ENCODE measurements at regions not wholly inside any gene's neighbourhood (a gene's known extent, or its start where the extent isn't known, plus 50 kb on each side); places are given as distances from the start of the nearest gene placed in this dataset.

DNA sequence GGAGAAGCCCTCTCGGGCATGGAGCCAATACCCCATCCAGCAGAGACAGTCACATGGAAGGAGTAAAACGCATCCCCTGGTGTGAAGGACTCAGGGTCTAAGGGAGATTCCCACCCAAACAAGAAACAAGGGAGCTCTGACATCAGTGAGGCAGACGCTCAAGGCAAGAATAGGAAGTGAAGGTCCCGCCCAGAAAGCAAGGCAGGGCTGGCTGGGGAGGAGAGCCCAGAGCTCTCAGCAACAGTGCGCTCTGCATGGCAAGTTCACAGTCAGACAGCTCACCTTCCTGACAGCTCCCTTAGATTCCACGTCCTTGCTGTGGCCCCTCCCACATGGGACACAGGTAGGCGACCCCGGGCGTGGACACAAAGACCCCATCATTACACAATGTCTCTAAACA lies 85.6 kb downstream of the TTLL2 start (continued):
- TF ChIP-seq, protein P1, sequence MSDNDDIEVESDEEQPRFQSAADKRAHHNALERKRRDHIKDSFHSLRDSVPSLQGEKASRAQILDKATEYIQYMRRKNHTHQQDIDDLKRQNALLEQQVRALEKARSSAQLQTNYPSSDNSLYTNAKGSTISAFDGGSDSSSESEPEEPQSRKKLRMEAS (IDR thresholded peaks at IDR 0.05; ENCODE audit: low read depth), result no peak
- TF ChIP-seq, protein P2, sequence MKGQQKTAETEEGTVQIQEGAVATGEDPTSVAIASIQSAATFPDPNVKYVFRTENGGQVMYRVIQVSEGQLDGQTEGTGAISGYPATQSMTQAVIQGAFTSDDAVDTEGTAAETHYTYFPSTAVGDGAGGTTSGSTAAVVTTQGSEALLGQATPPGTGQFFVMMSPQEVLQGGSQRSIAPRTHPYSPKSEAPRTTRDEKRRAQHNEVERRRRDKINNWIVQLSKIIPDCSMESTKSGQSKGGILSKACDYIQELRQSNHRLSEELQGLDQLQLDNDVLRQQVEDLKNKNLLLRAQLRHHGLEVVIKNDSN (IDR thresholded peaks at IDR 0.05; ENCODE audit: borderline replicate concordance, low read depth), result no peak
- no peak for TF ChIP-seq GATA2 (CRISPR knock-in tag; IDR thresholded peaks at IDR 0.05)
- TF ChIP-seq JUND (IDR thresholded peaks at IDR 0.05), result no peak
- no peak for TF ChIP-seq SMC3 (IDR thresholded peaks at IDR 0.05; ENCODE audit: low read depth, low read length)
- no peak for TF ChIP-seq TAF1 (IDR thresholded peaks at IDR 0.05; ENCODE audit: borderline replicate concordance, low read depth, low read length)
- no peak for TF ChIP-seq CHD2 (IDR thresholded peaks at IDR 0.05; ENCODE audit: low read length, partially characterized antibody)
- TF ChIP-seq, protein P3, sequence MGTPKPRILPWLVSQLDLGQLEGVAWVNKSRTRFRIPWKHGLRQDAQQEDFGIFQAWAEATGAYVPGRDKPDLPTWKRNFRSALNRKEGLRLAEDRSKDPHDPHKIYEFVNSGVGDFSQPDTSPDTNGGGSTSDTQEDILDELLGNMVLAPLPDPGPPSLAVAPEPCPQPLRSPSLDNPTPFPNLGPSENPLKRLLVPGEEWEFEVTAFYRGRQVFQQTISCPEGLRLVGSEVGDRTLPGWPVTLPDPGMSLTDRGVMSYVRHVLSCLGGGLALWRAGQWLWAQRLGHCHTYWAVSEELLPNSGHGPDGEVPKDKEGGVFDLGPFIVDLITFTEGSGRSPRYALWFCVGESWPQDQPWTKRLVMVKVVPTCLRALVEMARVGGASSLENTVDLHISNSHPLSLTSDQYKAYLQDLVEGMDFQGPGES (IDR thresholded peaks at IDR 0.05; ENCODE audit: low read depth, low read length), result no peak
- TF ChIP-seq RXRA (IDR thresholded peaks at IDR 0.05; ENCODE audit: borderline replicate concordance, low read depth), result no peak
- no peak for TF ChIP-seq TCF12 (IDR thresholded peaks at IDR 0.05)

DNA sequence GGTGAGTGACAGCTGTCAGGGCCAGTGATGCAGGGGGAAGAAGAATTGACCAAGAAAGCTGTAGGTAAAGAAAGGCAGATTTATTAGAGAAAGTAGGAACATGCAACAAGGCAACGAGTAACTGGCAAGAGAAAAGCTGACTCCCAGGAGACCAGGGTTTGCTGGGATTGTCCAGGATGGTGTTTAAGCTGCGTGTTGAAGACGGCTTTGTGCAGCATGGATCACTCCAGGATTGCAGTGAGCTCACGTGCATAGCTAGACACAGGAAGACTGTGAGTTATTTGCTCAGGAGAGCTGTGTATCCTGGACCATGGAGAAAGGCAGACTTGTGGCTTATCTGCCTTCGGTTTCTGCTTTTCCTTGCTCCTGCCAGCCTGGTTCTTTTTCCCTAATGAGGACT lies 87.6 kb downstream of the TTLL2 start:
- Histone ChIP-seq H3K4me2 (no peak overlapping the region), H3K36me3 (replicated peaks in 1 of 2; ENCODE audit: control insufficient read depth in 1 of 2, insufficient read depth in 2 of 2, low read length in 1 of 2) (no peaks in the 10 kb centered on the region), H3K79me2 (ENCODE audit: insufficient read depth) (no peaks in the 10 kb centered on the region), H3K4me3 (ENCODE audit: low read depth in 2 of 2, low read length in 1 of 2) (no peak overlapping the region), H2AFZ (ENCODE audit: low read depth) (no peak overlapping the region), H3K9me2 (no peaks in the 10 kb centered on the region), H3K4me1 (ENCODE audit: control insufficient read depth in 1 of 2, insufficient read depth in 2 of 2, low read depth in 1 of 2, low read length in 1 of 2) (peaks cover 0 to 10% of the 10 kb centered on the region in 2 experiments; a peak in 2 of 4 replicates), H4K20me1 (ENCODE audit: insufficient read depth) (no peaks in the 10 kb centered on the region), H3K27me3 (ENCODE audit: insufficient read depth) (no peaks in the 10 kb centered on the region), H3F3A (replicated peaks; ENCODE audit: insufficient read depth) (no peaks in the 10 kb centered on the region), H3K9ac (no peak overlapping the region), H3K9me3 (no peaks in the 10 kb centered on the region), H3K27ac (ENCODE audit: low read depth in 2 of 2, low read length in 1 of 2) (no peak overlapping the region)
- DNase-seq, result no peak
- ChIA-PET POLR2A (no interaction called here), CTCF (no interaction called here)
- WGBS (ENCODE audit: low lambda C conversion rate), result 35% methylated on average over 5 of the region's 5 CpGs
- no peak for TF ChIP-seq FOXM1 (IDR thresholded peaks at IDR 0.05; ENCODE audit: low read depth)
- TF ChIP-seq TAF1 (IDR thresholded peaks at IDR 0.05; ENCODE audit: borderline replicate concordance, low read depth, low read length), result no peak
- TF ChIP-seq SIN3A (IDR thresholded peaks at IDR 0.05; ENCODE audit: borderline replicate concordance, low read depth, low read length), result no peak
- TF ChIP-seq, protein P4, sequence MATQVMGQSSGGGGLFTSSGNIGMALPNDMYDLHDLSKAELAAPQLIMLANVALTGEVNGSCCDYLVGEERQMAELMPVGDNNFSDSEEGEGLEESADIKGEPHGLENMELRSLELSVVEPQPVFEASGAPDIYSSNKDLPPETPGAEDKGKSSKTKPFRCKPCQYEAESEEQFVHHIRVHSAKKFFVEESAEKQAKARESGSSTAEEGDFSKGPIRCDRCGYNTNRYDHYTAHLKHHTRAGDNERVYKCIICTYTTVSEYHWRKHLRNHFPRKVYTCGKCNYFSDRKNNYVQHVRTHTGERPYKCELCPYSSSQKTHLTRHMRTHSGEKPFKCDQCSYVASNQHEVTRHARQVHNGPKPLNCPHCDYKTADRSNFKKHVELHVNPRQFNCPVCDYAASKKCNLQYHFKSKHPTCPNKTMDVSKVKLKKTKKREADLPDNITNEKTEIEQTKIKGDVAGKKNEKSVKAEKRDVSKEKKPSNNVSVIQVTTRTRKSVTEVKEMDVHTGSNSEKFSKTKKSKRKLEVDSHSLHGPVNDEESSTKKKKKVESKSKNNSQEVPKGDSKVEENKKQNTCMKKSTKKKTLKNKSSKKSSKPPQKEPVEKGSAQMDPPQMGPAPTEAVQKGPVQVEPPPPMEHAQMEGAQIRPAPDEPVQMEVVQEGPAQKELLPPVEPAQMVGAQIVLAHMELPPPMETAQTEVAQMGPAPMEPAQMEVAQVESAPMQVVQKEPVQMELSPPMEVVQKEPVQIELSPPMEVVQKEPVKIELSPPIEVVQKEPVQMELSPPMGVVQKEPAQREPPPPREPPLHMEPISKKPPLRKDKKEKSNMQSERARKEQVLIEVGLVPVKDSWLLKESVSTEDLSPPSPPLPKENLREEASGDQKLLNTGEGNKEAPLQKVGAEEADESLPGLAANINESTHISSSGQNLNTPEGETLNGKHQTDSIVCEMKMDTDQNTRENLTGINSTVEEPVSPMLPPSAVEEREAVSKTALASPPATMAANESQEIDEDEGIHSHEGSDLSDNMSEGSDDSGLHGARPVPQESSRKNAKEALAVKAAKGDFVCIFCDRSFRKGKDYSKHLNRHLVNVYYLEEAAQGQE (IDR thresholded peaks at IDR 0.05; ENCODE audit: low read depth, low read length), result no peak
- TF ChIP-seq, protein P5, sequence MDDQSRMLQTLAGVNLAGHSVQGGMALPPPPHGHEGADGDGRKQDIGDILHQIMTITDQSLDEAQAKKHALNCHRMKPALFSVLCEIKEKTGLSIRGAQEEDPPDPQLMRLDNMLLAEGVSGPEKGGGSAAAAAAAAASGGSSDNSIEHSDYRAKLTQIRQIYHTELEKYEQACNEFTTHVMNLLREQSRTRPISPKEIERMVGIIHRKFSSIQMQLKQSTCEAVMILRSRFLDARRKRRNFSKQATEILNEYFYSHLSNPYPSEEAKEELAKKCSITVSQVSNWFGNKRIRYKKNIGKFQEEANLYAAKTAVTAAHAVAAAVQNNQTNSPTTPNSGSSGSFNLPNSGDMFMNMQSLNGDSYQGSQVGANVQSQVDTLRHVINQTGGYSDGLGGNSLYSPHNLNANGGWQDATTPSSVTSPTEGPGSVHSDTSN (IDR thresholded peaks at IDR 0.05), result no peak
- no peak for TF ChIP-seq FOSL2 (IDR thresholded peaks at IDR 0.05; ENCODE audit: borderline replicate concordance, low read depth)
- TF ChIP-seq RAD21 (IDR thresholded peaks at IDR 0.05; ENCODE audit: low read length), result no peak
- no peak for TF ChIP-seq CHD2 (IDR thresholded peaks at IDR 0.05; ENCODE audit: low read length, partially characterized antibody)
- TF ChIP-seq MEF2A (IDR thresholded peaks at IDR 0.05; ENCODE audit: borderline replicate concordance, low read depth), result no peak
- no peak for TF ChIP-seq EZH2phosphoT487 (IDR thresholded peaks at IDR 0.05; ENCODE audit: borderline replicate concordance, low read depth)
- TF ChIP-seq, protein P3 (IDR thresholded peaks at IDR 0.05; ENCODE audit: low read depth, low read length), result no peak
- no peak for TF ChIP-seq SMC3 (IDR thresholded peaks at IDR 0.05; ENCODE audit: low read depth, low read length)

Data from SK-N-SH (cell line).